Stomach (tissue), 4 donors: ENCODE measurements at regions not wholly inside any gene's neighbourhood (a gene's known extent, or its start where the extent isn't known, plus 50 kb on each side); places are given as distances from the start of the nearest gene placed in this dataset.

Source experiments
- POLR2A ChIP-seq, 4 donors: fragments of 450-650 bp; IDR thresholded peaks; one replicate each; pipeline ENCODE4 v1.6.1; 2016; ENCODE audit warnings: antibody characterized with exemption in 4 of 4, control low read depth in 2 of 4, mild to moderate bottlenecking in 1 of 4, moderate library complexity in 1 of 4
- POLR2AphosphoS5 ChIP-seq, 3 donors: sonication (generic); formaldehyde crosslinking; IDR thresholded peaks; one replicate each; pipeline ENCODE4 v1.6.1; 2016; ENCODE audit warnings: antibody characterized with exemption in 3 of 3

DNA sequence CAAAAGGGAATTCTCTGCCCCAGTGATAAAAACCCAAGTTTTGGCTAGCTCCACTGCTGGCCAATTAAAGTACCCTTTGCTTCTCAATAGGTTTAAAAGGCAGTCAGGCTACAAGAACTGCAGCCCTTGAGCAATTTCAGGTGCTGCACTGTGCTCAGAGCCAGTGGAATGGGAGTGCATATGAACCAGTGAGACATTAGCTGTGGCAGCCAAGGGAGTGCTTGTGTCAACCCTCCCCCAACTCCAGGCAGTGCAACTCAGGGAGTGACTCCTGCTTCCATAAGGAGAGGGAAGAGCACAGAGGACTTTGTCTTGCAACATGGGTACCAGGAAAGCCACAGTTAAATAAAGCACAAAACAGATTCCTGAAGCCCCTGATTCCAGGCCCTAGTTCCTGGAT is 61.6 kb upstream of the VAMP7 start:
- TF ChIP-seq POLR2A (IDR thresholded peaks at IDR 0.05) (no peak), POLR2AphosphoS5 (IDR thresholded peaks at IDR 0.05) (no peak)
